HepG2 (cell line): ENCODE measurements at regions not wholly inside any gene's neighbourhood (a gene's known extent, or its start where the extent isn't known, plus 50 kb on each side); places are given as distances from the start of the nearest gene placed in this dataset.

Source experiments
- ATAC-seq: fragments of 200-7000 bp; cut with Tn5 transposase; 3 replicates; pipeline ENCODE4 v1.9.1; 2020; ENCODE audit warnings: mild to moderate bottlenecking, moderate library complexity
- BruUV-seq: library from RNA; stranded (reverse); fragments of 400-500 nt; replicated peaks from 2 replicates; lab custom pipeline; 2021; lab: Mats Ljungman, UMichigan
- CTCF ChIA-PET: fragments of 300-600 bp; formaldehyde crosslinking; extraction: SDS; loops from one replicate; lab custom pipeline; 2021; ENCODE audit warnings: low total read pairs, inconsistent platforms, low intra/inter-chr PET ratio; lab: Yijun Ruan, JAX
- POLR2A ChIA-PET: fragments of 350-600 bp; sonication (Branson Sonifier 250); formaldehyde crosslinking; loops from one replicate; lab custom pipeline; 2020; ENCODE audit warnings: antibody characterized with exemption, inconsistent platforms; lab: Yijun Ruan, JAX
- DNase-seq: peaks from one replicate; pipeline ENCODE4 v3.0.0-alpha.2; 2015; ENCODE audit warnings: low spot score
- FAIRE-seq: peaks from 3 replicates; lab custom pipeline; 2011; peaks lifted over from hg19 to GRCh38; lab: Jason Lieb, UNC
- H2AFZ ChIP-seq: one replicate; pipeline ENCODE4 v1.6.1; 2011; ENCODE audit warnings: low read length, inconsistent platforms
- H3K27ac ChIP-seq: fragments of 300-600 bp; 3 replicates; pipeline ENCODE4 v1.8.0; 2011; ENCODE audit warnings: mixed run types, mild to moderate bottlenecking, mixed read lengths, low read length, inconsistent platforms; ENCODE audit not compliant: insufficient read depth; ENCODE audit errors: extremely low read length
- H3K27me3 ChIP-seq, 2 experiments: fragments of 200-600 bp in 1 of 2; 2 replicates in 1 of 2; 3 replicates in 1 of 2; pipeline versions ENCODE4 v1.6.0 to v1.8.0; 2011; ENCODE audit warnings: low read length in 2 of 2, mild to moderate bottlenecking in 2 of 2, moderate library complexity in 2 of 2, inconsistent platforms in 1 of 2; ENCODE audit not compliant: insufficient read depth in 2 of 2, control insufficient read depth in 1 of 2
- H3K36me3 ChIP-seq, 2 experiments: fragments of 200-600 bp in 1 of 2; replicated peaks in 1 of 2; 2 replicates in 1 of 2; 3 replicates in 1 of 2; pipeline versions ENCODE4 v1.5.1 to v1.8.0; 2011; ENCODE audit warnings: low read length in 2 of 2, inconsistent platforms in 1 of 2; ENCODE audit not compliant: insufficient read depth in 2 of 2, control insufficient read depth in 1 of 2
- H3K4me1 ChIP-seq: 2 replicates; pipeline ENCODE4 v1.5.1; 2012; ENCODE audit warnings: low read length, inconsistent platforms; ENCODE audit not compliant: insufficient read depth
- H3K4me2 ChIP-seq: 2 replicates; pipeline ENCODE4 v1.6.0; 2011; ENCODE audit warnings: low read depth, low read length, inconsistent platforms
- H3K4me3 ChIP-seq, 3 experiments: fragments of 200-600 bp in 1 of 3; sonication (generic), shearing (Covaris generic) in 1 of 3; replicated peaks in 1 of 3; 2 replicates each; pipeline ENCODE4 v1.5.1; 2011 to 2016; ENCODE audit warnings: low read length in 3 of 3, inconsistent platforms in 2 of 3, low read depth in 2 of 3, mild to moderate bottlenecking in 2 of 3, control low read depth in 1 of 3, mixed read lengths in 1 of 3; ENCODE audit not compliant: insufficient read depth in 1 of 3
- H3K79me2 ChIP-seq: one replicate; pipeline ENCODE4 v1.6.1; 2011; ENCODE audit warnings: low read length, inconsistent platforms; ENCODE audit not compliant: insufficient read depth
- H3K9ac ChIP-seq: 2 replicates; pipeline ENCODE4 v1.6.0; 2011; ENCODE audit warnings: mild to moderate bottlenecking, low read depth, low read length, inconsistent platforms; ENCODE audit not compliant: insufficient read depth
- H3K9me3 ChIP-seq: 2 replicates; pipeline ENCODE4 v1.5.1; 2012; ENCODE audit warnings: mild to moderate bottlenecking, low read length
- H4K20me1 ChIP-seq: 2 replicates; pipeline ENCODE4 v1.6.0; 2011; ENCODE audit warnings: inconsistent platforms, mild to moderate bottlenecking, low read length, moderate library complexity; ENCODE audit not compliant: insufficient read depth
- CEBPG ChIP-seq: IDR thresholded peaks from 2 replicates; pipeline ENCODE4 v1.6.1; 2016
- FOXP1 ChIP-seq, 2 experiments: fragments of 450-650 bp in 1 of 2; IDR thresholded peaks; 2 replicates each; pipeline ENCODE4 v1.6.1; 2017 to 2018; ENCODE audit warnings: antibody characterized with exemption in 1 of 2
- HMG20A ChIP-seq: IDR thresholded peaks from 2 replicates; pipeline ENCODE4 v1.6.1; 2016; ENCODE audit warnings: borderline replicate concordance
- HNRNPH1 ChIP-seq: fragments of 200-400 bp; formaldehyde crosslinking; optimal IDR thresholded peaks from 2 replicates; pipeline ENCODE3; 2017; ENCODE audit warnings: mild to moderate bottlenecking, low read depth, low read length
- HOXA3 ChIP-seq: sonication (generic); formaldehyde crosslinking; IDR thresholded peaks from 2 replicates; pipeline ENCODE4 v1.5.0; 2020; ENCODE audit warnings: missing genetic modification reagents
- HOXA7 ChIP-seq: sonication (generic); formaldehyde crosslinking; IDR thresholded peaks from 2 replicates; pipeline ENCODE4 v1.8.1; 2022; ENCODE audit warnings: mild to moderate bottlenecking, missing genetic modification reagents, moderate library complexity
- KMT2A ChIP-seq: sonication (generic); formaldehyde crosslinking; IDR thresholded peaks from 2 replicates; pipeline ENCODE4 v1.4.0; 2020; ENCODE audit warnings: missing genetic modification reagents
- MLLT10 ChIP-seq: sonication (generic); formaldehyde crosslinking; IDR thresholded peaks from 2 replicates; pipeline ENCODE4 v1.4.0; 2020; ENCODE audit warnings: missing genetic modification reagents
- POLR2A ChIP-seq, 2 experiments: IDR thresholded peaks; 2 replicates each; pipeline ENCODE4 v1.6.1; 2011; ENCODE audit warnings: low read depth in 2 of 2, low read length in 2 of 2, mild to moderate bottlenecking in 1 of 2, moderate library complexity in 1 of 2; ENCODE audit not compliant: insufficient read depth in 1 of 2
- PPARG ChIP-seq: conservative IDR thresholded peaks from 2 replicates; pipeline ENCODE4 v1.6.1; 2016; ENCODE audit warnings: missing biosample characterization, missing genetic modification reagents
- RXRA ChIP-seq: sonication (generic); formaldehyde crosslinking; IDR thresholded peaks from 2 replicates; pipeline ENCODE4 v1.5.1; 2020; ENCODE audit warnings: missing genetic modification reagents
- SNAPC2 ChIP-seq: sonication (generic); formaldehyde crosslinking; IDR thresholded peaks from 2 replicates; pipeline ENCODE4 v1.8.1; 2022; ENCODE audit warnings: mild to moderate bottlenecking, missing genetic modification reagents
- TBP ChIP-seq: sonication (generic); formaldehyde crosslinking; IDR thresholded peaks from 2 replicates; pipeline ENCODE4 v1.5.0; 2020; ENCODE audit warnings: missing genetic modification reagents
- ZNF138 ChIP-seq: sonication (generic); formaldehyde crosslinking; IDR thresholded peaks from 2 replicates; pipeline ENCODE4 v1.5.0; 2020; ENCODE audit warnings: mild to moderate bottlenecking, low read depth, missing genetic modification reagents
- ZNF44 ChIP-seq: sonication (generic); formaldehyde crosslinking; IDR thresholded peaks from 2 replicates; pipeline ENCODE4 v1.5.1; 2020; ENCODE audit warnings: mild to moderate bottlenecking, missing genetic modification reagents
- ZNF484 ChIP-seq: sonication (generic); formaldehyde crosslinking; IDR thresholded peaks from 2 replicates; pipeline ENCODE4 v1.5.1; 2020; ENCODE audit warnings: mild to moderate bottlenecking, low read depth, missing genetic modification reagents, borderline replicate concordance
- in situ Hi-C: cut with HindIII; loops from 2 replicates; pipeline ENCODE4 v1.10.0; 2017; ENCODE audit warnings: low pct_unique_long_range_greater_than_20kb; ENCODE audit not compliant: extremely low pct_ligation_motif_present
- intact Hi-C: fragments of 100-400 bp; cut with micrococcal nuclease; formaldehyde crosslinking; loops from one replicate; pipeline ENCODE4 v1.10.0; 2022; ENCODE audit not compliant: unreplicated experiment
- TF ChIP-seq, protein P1 (sequence below): IDR thresholded peaks from 2 replicates; pipeline ENCODE4 v1.6.1; 2018; ENCODE audit warnings: missing genetic modification reagents

DNA sequence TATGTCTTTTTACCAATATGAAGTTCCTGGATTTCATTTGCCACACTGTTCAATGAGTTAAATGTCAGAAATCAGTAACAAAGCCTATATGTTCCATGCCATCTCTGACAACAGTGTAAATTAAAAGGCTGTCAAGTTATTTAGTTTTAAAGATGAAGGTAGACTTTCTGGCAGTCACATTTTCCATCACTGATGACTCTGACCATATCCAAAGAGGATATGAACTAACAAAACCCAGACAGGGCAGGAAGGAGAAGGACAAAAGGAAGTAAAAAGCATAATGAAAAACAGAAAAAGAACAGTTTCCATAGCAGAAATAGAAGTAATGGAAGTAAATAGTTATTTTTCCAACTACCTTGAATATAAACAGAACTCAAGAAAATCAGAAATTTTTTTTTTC lies 242.3 kb downstream of the UBE3D start:
- H3K36me3 ChIP-seq, result no peaks in the 10 kb centered on the region
- BruUV-seq, result no TSS peak
- H2AFZ ChIP-seq, result no peak overlapping the region
- no peak overlapping the region for H3K9ac ChIP-seq
- DNase-seq, result no peak
- H3K4me2 ChIP-seq, result no peak overlapping the region
- CTCF ChIA-PET, result no interaction called here
- no peak overlapping the region for H3K4me3 ChIP-seq
- H3K79me2 ChIP-seq, result no peaks in the 10 kb centered on the region
- TF ChIP-seq FOXP1 (IDR thresholded peaks at IDR 0.05) (no peak), FOXP1 (CRISPR knock-in tag; IDR thresholded peaks at IDR 0.05) (no peak), HOXA3 (CRISPR knock-in tag) (no peak), HOXA7 (no peak), ZNF44 (CRISPR knock-in tag) (no peak), HMG20A (CRISPR knock-in tag) (no peak), POLR2A (IDR thresholded peaks at IDR 0.05; ENCODE audit: insufficient read depth in 1 of 2, low read depth in 2 of 2, low read length in 2 of 2) (no peak), PPARG (CRISPR knock-in tag) (no peak), CEBPG (CRISPR knock-in tag) (no peak), ZNF484 (CRISPR knock-in tag) (no peak), KMT2A (no peak), HNRNPH1 (no peak), MLLT10 (CRISPR knock-in tag) (no peak), SNAPC2 (CRISPR knock-in tag) (no peak), RXRA (no peak), ZNF138 (CRISPR knock-in tag) (no peak), TBP (CRISPR knock-in tag) (no peak)
- TF ChIP-seq, protein P1, sequence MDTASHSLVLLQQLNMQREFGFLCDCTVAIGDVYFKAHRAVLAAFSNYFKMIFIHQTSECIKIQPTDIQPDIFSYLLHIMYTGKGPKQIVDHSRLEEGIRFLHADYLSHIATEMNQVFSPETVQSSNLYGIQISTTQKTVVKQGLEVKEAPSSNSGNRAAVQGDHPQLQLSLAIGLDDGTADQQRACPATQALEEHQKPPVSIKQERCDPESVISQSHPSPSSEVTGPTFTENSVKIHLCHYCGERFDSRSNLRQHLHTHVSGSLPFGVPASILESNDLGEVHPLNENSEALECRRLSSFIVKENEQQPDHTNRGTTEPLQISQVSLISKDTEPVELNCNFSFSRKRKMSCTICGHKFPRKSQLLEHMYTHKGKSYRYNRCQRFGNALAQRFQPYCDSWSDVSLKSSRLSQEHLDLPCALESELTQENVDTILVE (CRISPR knock-in tag), result no peak
- in situ Hi-C loops (no loop called here), intact Hi-C loops (no loop called here)
- H3K9me3 ChIP-seq, result no peaks in the 10 kb centered on the region
- no peaks in the 10 kb centered on the region for H4K20me1 ChIP-seq
- ATAC-seq, result no peak
- H3K4me1 ChIP-seq, result no peaks in the 10 kb centered on the region
- FAIRE-seq, result no peak
- H3K27me3 ChIP-seq, result no peaks in the 10 kb centered on the region
- H3K27ac ChIP-seq, result no peak overlapping the region
- POLR2A ChIA-PET, result no interaction called here
